HUES64 (cell line): ENCODE measurements at regions not wholly inside any gene's neighbourhood (a gene's known extent, or its start where the extent isn't known, plus 50 kb on each side); places are given as distances from the start of the nearest gene placed in this dataset.

ENCODE experiments used
- H3K27ac ChIP-seq: 2 replicates; pipeline ENCODE4 v1.7.0; 2013; ENCODE audit warnings: low read depth, low read length, inconsistent platforms
- H3K27me3 ChIP-seq: 2 replicates; pipeline ENCODE4 v1.6.1; 2013; ENCODE audit warnings: mild to moderate bottlenecking, low read length; ENCODE audit not compliant: insufficient read depth
- H3K36me3 ChIP-seq: 2 replicates; pipeline ENCODE4 v1.6.1; 2013; ENCODE audit warnings: mild to moderate bottlenecking, low read length; ENCODE audit not compliant: insufficient read depth
- H3K4me1 ChIP-seq: 2 replicates; pipeline ENCODE4 v1.6.1; 2013; ENCODE audit warnings: mild to moderate bottlenecking, low read length, moderate library complexity; ENCODE audit not compliant: insufficient read depth
- H3K4me3 ChIP-seq: 2 replicates; pipeline ENCODE4 v1.5.1; 2013; ENCODE audit warnings: mild to moderate bottlenecking, low read length, moderate library complexity
- H3K9ac ChIP-seq: 2 replicates; pipeline ENCODE4 v1.6.1; 2013; ENCODE audit warnings: mild to moderate bottlenecking, low read depth, low read length
- H3K9me3 ChIP-seq: 2 replicates; pipeline ENCODE4 v1.6.1; 2013; ENCODE audit warnings: low read depth, low read length; ENCODE audit not compliant: insufficient read depth
- whole genome bisulfite sequencing: fragments of 150-250, 120-280 bp; methylation state at CpG from one replicate; pipeline ENCODE4 v1.1.7; 2013; ENCODE audit warnings: missing lambda C conversion rate; 5-methylcytosine and 5-hydroxymethylcytosine counted together

- Histone ChIP-seq H3K4me3 (no peak overlapping the region), H3K27me3 (no peaks in the 10 kb centered on the region), H3K9me3 (no peaks in the 10 kb centered on the region), H3K4me1 (peaks cover 20% of the 10 kb centered on the region), H3K27ac (0 out of 2 replicates have a peak overlapping the region, but pooled peaks have one; percentile 2), H3K36me3 (no peaks in the 10 kb centered on the region), H3K9ac (no peak overlapping the region)
- WGBS, result 63% methylated on average over 6 of the region's 6 CpGs
Observed at GRCh38 chr5:125120012-125120411, 373.6 kb upstream of the ZNF608 start.

DNA sequence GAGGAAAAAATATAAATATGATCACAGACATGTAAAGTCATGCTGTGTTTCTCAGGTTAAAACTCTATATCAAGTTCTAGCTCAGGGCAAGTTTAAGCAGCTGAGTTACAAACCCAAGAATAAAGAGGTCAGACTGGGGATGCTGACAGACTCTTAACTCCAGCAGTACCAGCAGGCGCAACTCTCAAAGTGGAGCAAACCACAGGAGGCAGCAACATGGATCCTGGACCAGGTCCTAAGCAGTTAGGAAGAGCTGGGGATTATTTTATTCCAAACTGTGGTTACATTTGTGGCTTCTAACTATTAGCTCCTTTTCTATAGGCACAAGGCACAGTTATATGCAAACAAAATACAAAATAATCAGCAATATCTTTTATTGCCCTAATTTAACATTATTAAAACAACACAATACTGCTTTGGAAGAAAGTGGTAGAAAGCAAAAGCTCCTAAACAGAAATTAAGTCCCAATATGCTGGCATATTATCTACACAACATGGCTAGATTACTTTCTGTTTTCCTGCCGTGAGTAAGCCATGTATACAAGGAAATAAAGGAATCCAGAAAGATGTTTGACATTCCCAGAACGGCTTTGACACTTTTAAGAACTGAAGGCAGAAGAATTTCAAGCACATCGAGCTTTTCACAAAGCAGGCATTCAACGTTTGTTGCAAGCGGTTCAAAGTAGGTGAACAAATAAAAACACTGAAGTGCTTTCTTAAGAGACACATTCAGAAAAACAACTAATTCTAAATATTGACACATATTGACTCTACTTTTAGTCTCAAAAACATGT, 378.8 kb upstream of the ZNF608 start:
- H3K9me3 ChIP-seq, result no peaks in the 10 kb centered on the region
- 76% methylated on average over 6 of the region's 6 CpGs for WGBS
- no peak overlapping the region for H3K9ac ChIP-seq

GRCh38 chr5:125126050-125126449, 379.6 kb upstream of the ZNF608 start:
- Histone ChIP-seq H3K9me3 (no peaks in the 10 kb centered on the region), H3K27ac (no peak overlapping the region)

More for the DNA sequence above, 378.8 kb upstream of the ZNF608 start:
- no peaks in the 10 kb centered on the region for H3K27me3 ChIP-seq
- no peak overlapping the region for H3K4me3 ChIP-seq
- H3K4me1 ChIP-seq, result peaks cover 5% of the 10 kb centered on the region
- no peaks in the 10 kb centered on the region for H3K36me3 ChIP-seq
- no peak overlapping the region for H3K27ac ChIP-seq

GRCh38 chr5:125129151-125129806, 382.8 kb upstream of the ZNF608 start:
- no peak overlapping the region for H3K27ac ChIP-seq
- H3K4me3 ChIP-seq, result no peak overlapping the region
- H3K9ac ChIP-seq, result no peak overlapping the region
- 93% methylated on average over 4 of the region's 4 CpGs for WGBS
- H3K9me3 ChIP-seq, result no peaks in the 10 kb centered on the region
- H3K36me3 ChIP-seq, result no peaks in the 10 kb centered on the region
- H3K4me1 ChIP-seq, result peaks cover 3% of the 10 kb centered on the region
- no peaks in the 10 kb centered on the region for H3K27me3 ChIP-seq

More at GRCh38 chr5:125126050-125126449, 379.6 kb upstream of the ZNF608 start:
- H3K4me1 ChIP-seq, result no peaks in the 10 kb centered on the region
- H3K4me3 ChIP-seq, result no peak overlapping the region
- no peaks in the 10 kb centered on the region for H3K36me3 ChIP-seq
- no peaks in the 10 kb centered on the region for H3K27me3 ChIP-seq
- H3K9ac ChIP-seq, result no peak overlapping the region

DNA sequence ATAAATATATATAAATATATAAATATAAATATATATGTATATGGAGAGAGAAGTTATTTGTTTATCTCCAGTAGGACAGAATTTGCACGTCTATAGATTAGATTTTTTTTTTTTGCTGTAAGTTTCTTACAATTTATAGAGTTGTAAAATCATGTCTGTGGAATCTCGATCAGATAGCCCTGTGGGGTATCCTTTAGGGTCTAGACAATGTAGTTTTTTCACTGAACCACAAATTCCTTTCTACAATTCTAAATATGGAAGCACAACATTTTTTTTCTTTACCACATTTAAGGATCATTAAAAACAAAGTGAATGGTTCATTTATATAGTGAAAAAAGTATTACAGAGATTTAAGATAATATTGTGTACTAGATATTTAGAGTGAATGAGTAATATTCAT, 384.2 kb upstream of the ZNF608 start:
- H3K9ac ChIP-seq, result no peak overlapping the region
- peaks cover 14% of the 10 kb centered on the region for H3K4me1 ChIP-seq
- H3K4me3 ChIP-seq, result no peak overlapping the region
- no peak overlapping the region for H3K27ac ChIP-seq
- 95% methylated on average over 2 of the region's 2 CpGs for WGBS
- H3K27me3 ChIP-seq, result no peaks in the 10 kb centered on the region
- H3K9me3 ChIP-seq, result no peaks in the 10 kb centered on the region
- no peaks in the 10 kb centered on the region for H3K36me3 ChIP-seq

GRCh38 chr5:125134216-125135081, 388.0 kb upstream of the ZNF608 start:
- Histone ChIP-seq H3K4me1 (peaks cover 14% of the 10 kb centered on the region), H3K27me3 (no peaks in the 10 kb centered on the region), H3K4me3 (no peak overlapping the region), H3K36me3 (no peaks in the 10 kb centered on the region), H3K27ac (no peak overlapping the region), H3K9ac (no peak overlapping the region), H3K9me3 (no peaks in the 10 kb centered on the region)
- WGBS, result 92% methylated on average over 1 of the region's 3 CpGs

DNA sequence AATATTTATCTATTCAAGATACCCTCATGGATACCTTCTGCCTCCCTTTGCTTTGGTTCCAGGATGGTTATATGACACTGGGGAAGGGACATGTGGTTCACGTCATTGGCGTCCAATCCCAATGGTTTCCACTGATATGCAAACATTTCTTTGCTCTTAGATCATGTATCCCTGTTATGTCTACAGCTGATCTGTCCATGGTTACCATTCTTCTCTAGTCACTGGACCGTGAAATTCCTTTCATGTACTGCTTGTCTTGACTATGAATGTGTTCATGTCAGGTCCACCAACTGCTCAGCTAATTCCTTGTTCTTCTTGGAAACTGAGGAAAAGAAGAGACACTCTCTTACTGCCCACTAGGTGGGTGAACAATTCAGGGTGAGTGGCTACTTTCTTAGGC, 391.1 kb upstream of the ZNF608 start:
- no peaks in the 10 kb centered on the region for H3K36me3 ChIP-seq
- peaks cover 14% of the 10 kb centered on the region for H3K4me1 ChIP-seq
- H3K4me3 ChIP-seq, result no peak overlapping the region
- no peak overlapping the region for H3K27ac ChIP-seq
- no peak overlapping the region for H3K9ac ChIP-seq
- H3K27me3 ChIP-seq, result no peaks in the 10 kb centered on the region
- H3K9me3 ChIP-seq, result no peaks in the 10 kb centered on the region
- WGBS, result over 99% methylated on average over 3 of the region's 3 CpGs

- H3K4me1 ChIP-seq, result peaks cover 14% of the 10 kb centered on the region
- no peaks in the 10 kb centered on the region for H3K36me3 ChIP-seq
- no peak overlapping the region for H3K27ac ChIP-seq
- no peaks in the 10 kb centered on the region for H3K27me3 ChIP-seq
- no peak overlapping the region for H3K9ac ChIP-seq
- no peak overlapping the region for H3K4me3 ChIP-seq
- no peaks in the 10 kb centered on the region for H3K9me3 ChIP-seq
- 91% methylated on average over 1 of the region's 1 CpG for WGBS
Observed at GRCh38 chr5:125138266-125138665, 391.8 kb upstream of the ZNF608 start.

- Histone ChIP-seq H3K9me3 (no peaks in the 10 kb centered on the region), H3K36me3 (no peaks in the 10 kb centered on the region), H3K9ac (no peak overlapping the region), H3K4me3 (no peak overlapping the region), H3K27ac (no peak overlapping the region), H3K27me3 (no peaks in the 10 kb centered on the region), H3K4me1 (peaks cover 8% of the 10 kb centered on the region)
- WGBS, result 95% methylated on average over 2 of the region's 2 CpGs
Observed at GRCh38 chr5:125139590-125139989, 393.2 kb upstream of the ZNF608 start.

- H3K4me1 ChIP-seq, result peaks cover 2% of the 10 kb centered on the region
- WGBS, result 98% methylated on average over 2 of the region's 4 CpGs
- H3K36me3 ChIP-seq, result no peaks in the 10 kb centered on the region
- H3K9ac ChIP-seq, result no peak overlapping the region
- H3K9me3 ChIP-seq, result no peaks in the 10 kb centered on the region
- no peak overlapping the region for H3K27ac ChIP-seq
- no peaks in the 10 kb centered on the region for H3K27me3 ChIP-seq
- no peak overlapping the region for H3K4me3 ChIP-seq
Observed at GRCh38 chr5:125140220-125140619, 393.8 kb upstream of the ZNF608 start.

DNA sequence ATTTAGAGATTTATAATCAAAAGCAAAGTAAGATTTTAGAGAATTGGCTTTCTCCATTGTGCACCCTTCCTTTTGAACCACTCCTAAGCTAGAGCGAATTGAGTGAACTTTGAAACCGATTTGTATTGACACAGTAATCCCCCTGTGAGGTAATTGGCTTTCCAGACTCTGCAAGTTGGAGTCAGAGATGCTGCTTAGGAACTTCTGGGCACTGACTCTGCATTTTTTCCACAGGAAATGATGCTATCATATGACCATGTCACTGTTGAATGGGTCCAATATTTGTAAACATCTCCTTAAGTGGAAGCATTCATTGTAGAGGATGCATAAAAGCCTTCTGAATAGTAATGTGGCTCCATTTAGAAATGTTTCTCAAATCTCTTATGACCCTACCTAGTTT, 394.4 kb upstream of the ZNF608 start:
- H3K9ac ChIP-seq, result no peak overlapping the region
- no peak overlapping the region for H3K27ac ChIP-seq
- no peaks in the 10 kb centered on the region for H3K27me3 ChIP-seq
- 86% methylated on average over 2 of the region's 2 CpGs for WGBS
- H3K4me3 ChIP-seq, result no peak overlapping the region
- H3K9me3 ChIP-seq, result no peaks in the 10 kb centered on the region
- no peaks in the 10 kb centered on the region for H3K36me3 ChIP-seq
- no peaks in the 10 kb centered on the region for H3K4me1 ChIP-seq
